ENCODE measurements at regions not wholly inside any gene's neighbourhood (a gene's known extent, or its start where the extent isn't known, plus 50 kb on each side); places are given as distances from the start of the nearest gene placed in this dataset.
"Not testable (repeated sequence)": the region's sequence is repeated elsewhere in the genome, so short reads cannot be mapped to it uniquely, and the experiment has no call there.

DNA sequence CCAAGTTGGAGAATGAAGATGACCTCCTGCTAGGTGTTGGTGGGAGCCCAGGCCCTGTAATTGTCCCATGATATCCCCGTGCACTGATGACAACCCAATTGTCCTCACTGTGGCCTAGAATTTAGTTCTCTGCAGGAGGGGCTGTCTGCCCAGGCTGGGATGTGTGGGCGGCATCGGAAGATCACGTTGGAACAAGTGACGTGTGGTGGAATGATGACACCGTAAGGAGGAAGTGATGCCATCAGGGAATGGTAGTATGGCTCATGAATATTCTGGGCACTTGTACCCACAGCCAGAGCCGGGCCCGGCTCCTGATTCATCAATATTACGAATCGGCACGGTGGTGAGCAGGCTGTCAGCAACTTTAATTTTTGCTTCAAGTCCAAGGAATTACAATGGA, 111.6 kb downstream of the MIAT start:
- no peak for DNase-seq (ENCODE audit: low read depth)

DNA sequence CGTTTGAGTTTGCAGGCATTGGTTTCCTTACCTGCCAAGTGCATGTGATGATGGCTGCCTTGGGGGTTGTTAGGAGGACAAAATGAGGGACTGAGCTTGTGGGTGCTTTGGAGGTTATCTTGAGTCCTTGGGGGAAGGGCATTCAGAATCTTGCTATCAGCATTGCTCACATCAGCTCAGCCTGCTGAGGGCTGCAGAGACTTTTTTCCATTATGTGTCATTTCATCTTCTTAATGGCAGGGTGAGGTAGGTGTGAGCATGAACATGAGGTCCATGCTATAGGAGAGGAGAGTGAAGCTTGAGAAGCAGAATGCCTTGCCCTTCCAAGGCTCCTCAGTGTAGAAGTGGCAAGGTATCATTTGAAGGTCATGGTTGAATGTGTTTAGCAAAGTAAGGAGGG, 112.3 kb downstream of the MIAT start:
- no peak for DNase-seq (ENCODE audit: low read depth)

DNA sequence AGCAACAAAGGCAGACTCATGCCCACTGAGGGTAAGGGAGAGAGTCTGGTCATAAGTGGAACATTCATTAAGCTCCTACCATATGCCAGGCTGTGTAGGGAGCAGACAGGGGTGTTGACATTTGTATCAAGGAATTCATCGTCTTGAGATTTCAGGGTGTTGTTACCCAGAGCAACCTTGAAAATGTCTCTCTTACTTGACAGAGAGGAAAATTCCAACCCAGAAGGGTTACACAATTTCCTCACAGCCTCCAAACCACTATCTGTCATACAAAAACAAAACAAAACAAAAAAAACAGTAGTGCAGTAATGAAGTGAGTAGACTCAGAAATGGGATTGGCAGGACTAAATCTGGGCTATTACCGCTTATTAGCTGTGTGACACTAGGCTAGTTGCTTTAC, 113.2 kb downstream of the MIAT start:
- DNase-seq (ENCODE audit: low read depth) = peak; percentile 25

DNA sequence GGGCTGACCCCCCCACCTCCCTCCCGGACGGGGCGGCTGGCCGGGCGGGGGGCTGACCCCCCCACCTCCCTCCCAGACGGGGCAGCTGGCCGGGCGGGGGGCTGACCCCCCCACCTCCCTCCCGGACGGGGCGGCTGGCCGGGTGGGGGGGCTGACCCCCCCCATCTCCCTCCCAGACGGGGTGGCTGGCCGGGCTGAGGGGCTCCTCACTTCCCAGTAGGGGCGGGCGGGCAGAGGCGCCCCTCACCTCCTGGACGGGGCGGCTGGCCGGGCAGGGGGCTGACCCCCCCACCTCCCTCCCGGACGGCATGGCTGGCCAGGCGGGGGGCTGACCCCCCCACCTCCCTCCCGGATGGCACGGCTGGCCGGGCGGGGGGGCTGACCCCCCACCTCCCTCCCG, 115.7 kb downstream of the MIAT start:
- not testable (repeated sequence) for DNase-seq (ENCODE audit: low read depth)

- no peak for DNase-seq (ENCODE audit: low read depth)
Observed at GRCh38 chr22:26775394-26775793, 118.0 kb downstream of the MIAT start.

- no peak for DNase-seq (ENCODE audit: low read depth)
Observed at GRCh38 chr22:26777156-26777801, 119.9 kb downstream of the MIAT start.

- DNase-seq (ENCODE audit: low read depth) = no peak
Observed at GRCh38 chr22:26778372-26778771, 121.0 kb downstream of the MIAT start.

DNA sequence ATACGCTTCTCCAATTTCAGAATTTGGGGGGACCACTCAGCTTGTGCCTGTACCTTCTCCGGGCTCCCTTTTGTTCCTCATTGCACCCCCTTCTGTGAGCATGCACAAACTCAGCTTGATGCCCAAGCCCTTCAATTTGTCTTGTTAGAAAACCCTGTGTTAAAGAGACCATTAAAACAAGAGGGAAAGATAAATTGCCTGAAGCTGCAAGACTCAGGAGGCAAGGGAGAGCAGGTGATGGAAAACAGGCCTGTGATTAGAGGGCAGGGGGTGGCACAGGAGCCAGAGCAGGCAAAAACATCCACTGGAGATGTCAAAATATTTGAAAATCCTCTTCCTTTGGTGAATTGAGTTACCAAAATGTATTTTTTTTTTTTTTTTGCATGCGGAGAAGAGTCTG, 121.7 kb downstream of the MIAT start:
- DNase-seq (ENCODE audit: low read depth) = no peak

GRCh38 chr22:26779929-26780328, 122.5 kb downstream of the MIAT start:
- no peak for DNase-seq (ENCODE audit: low read depth)

DNA sequence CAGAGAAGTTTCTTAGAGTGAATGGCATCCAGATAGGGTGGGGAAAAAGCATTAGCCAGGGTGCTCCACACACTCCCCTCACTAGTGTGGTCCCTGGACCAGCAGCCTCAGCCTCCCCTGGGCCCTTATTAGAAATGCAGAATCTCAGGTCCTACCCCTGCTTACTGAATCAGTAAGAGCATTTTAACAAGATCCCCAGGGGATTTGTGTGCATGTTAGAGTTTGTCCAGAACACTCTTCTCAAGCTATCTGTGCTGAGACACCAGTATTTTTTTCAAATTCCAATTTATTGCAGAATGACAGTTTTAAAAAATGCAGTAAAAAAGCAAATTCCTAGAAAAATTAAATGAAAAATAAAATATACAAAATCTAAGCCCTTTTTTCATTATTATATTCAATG, 123.1 kb downstream of the MIAT start:
- no peak for DNase-seq (ENCODE audit: low read depth)

DNA sequence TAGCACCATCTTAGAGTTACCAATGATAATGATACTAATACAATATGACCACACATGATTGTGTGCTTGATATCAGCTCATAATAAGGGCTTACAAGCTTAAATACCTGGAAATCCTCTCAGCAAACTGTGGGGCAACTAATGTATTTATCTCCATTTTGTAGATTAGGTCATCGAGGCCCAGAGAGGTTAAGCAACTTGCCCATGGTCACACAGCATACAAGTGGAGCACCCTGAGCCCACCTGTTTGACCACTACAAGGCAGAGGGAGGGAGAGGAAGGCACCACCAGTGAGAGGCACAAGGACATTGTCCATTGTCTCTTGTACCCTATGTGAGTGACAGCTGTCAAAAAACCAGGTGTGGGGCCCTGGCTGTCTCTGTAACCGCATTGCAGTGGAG, 123.7 kb downstream of the MIAT start:
- no peak for DNase-seq (ENCODE audit: low read depth)

GRCh38 chr22:26781596-26781995, 124.2 kb downstream of the MIAT start:
- no peak for DNase-seq (ENCODE audit: low read depth)

DNA sequence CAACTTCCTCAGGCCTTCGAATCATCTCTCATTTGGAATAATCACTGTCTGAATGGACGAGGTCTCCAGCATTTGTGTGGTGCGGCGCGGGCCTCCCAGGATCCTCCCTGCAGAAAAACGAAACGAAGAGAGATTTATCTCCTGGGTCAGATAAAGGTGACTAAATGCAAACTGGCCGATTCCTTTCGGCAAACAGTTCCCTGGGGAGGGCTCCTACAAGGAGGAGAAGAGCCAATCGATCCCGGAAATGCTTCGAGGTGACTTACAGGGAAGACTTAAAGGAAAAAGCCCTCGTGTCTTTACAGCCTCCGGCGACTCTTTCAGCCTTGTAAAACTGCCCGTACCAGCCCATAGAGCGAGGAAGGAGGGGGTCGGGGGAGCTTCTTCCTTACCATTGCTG, 126.5 kb downstream of the MIAT start:
- DNase-seq (ENCODE audit: low read depth) = no peak

- no peak for DNase-seq (ENCODE audit: low read depth)
Observed at GRCh38 chr22:26784772-26785171, 127.4 kb downstream of the MIAT start.

- DNase-seq (ENCODE audit: low read depth) = no peak
Observed at GRCh38 chr22:26785932-26786331, 128.5 kb downstream of the MIAT start.

- no peak for DNase-seq (ENCODE audit: low read depth)
Observed at GRCh38 chr22:26786398-26786797, 129.0 kb downstream of the MIAT start.

- no peak for DNase-seq (ENCODE audit: low read depth)
Observed at GRCh38 chr22:26789951-26790350, 132.6 kb downstream of the MIAT start.

- no peak for DNase-seq (ENCODE audit: low read depth)
Observed at GRCh38 chr22:26792522-26792921, 135.1 kb downstream of the MIAT start.

- DNase-seq (ENCODE audit: low read depth) = no peak
Observed at GRCh38 chr22:26796785-26797184, 139.4 kb downstream of the MIAT start.

DNA sequence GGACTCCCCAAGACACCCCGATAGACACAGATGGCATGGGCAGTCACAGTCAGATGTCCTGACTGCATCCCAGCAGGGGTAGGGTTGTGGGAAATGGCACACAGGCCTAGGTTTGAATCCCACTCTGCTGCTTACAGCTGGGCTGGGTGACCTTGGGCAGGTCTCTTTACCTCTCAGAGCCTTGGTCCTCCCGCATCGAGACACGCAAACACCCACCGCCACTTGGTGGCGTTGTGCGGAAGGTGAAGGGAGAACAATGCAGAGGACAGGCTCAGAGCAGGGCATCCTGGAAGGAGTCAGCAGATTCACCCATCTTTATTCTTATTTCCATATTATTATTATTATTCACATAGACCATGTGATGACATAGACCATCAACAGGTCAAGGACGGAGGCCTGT, 140.5 kb downstream of the MIAT start:
- no peak for DNase-seq (ENCODE audit: low read depth)

DNA sequence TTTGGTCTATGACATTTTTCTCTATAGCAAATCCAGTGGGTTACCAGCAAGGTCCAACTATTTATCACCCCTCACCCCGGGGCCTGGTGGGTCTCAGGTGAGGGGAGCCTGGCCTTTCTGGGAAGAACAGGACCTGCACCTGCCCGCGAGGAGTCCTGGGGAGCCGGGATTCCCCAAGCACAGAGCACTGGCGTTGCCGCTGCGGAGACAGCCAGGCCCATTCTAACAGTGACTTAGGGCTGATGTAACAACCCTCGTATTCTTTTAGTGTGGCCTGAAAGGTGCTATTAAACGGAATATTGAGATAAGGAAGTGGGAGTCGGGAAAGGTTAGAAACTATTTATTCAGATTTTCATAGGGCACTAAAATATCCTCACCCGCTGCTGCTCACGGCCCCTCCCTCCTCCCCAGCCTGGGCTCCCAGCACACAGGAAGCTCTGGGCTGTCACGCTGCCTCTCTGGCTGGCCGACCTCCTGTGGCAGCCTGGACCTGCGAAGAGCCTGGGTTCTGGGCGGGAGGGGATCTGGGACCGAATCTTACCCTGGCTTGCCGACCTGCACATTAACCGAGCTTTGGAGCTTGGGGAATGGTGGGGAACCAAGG, 141.2 kb downstream of the MIAT start:
- DNase-seq (ENCODE audit: low read depth) = no peak

GRCh38 chr22:26800858-26801257, 143.5 kb downstream of the MIAT start:
- no peak for DNase-seq (ENCODE audit: low read depth)

DNA sequence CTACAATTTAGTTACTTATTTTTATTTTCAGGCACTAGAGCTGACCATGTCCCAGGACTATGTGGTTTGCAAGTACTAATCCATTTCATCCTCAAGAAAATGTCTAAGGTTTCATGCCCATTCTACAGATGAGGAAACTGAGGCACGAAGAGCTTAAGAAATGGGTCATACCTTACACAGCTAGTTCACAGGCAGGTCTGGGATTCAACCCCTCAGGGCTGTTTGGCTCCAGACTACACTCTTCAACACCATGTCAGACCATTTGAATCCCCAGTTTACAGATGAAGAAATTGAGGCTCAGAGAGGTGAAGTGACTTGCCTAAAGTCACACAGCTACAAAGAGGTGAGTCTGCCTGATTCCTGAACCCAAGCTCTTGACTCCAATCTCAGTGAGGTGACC, 144.1 kb downstream of the MIAT start:
- no peak for DNase-seq (ENCODE audit: low read depth)

- no peak for DNase-seq (ENCODE audit: low read depth)
Observed at GRCh38 chr22:26804315-26804714, 146.9 kb downstream of the MIAT start.

All from LHCN-M2 (cell line).